GM12872 (cell line): ENCODE measurements at regions not wholly inside any gene's neighbourhood (a gene's known extent, or its start where the extent isn't known, plus 50 kb on each side); places are given as distances from the start of the nearest gene placed in this dataset.

Source experiments
- CTCF ChIP-seq: IDR thresholded peaks from 3 replicates; pipeline ENCODE4 v1.5.1; 2011; ENCODE audit warnings: low read depth, mild to moderate bottlenecking, low read length, moderate library complexity; ENCODE audit not compliant: insufficient read depth

DNA sequence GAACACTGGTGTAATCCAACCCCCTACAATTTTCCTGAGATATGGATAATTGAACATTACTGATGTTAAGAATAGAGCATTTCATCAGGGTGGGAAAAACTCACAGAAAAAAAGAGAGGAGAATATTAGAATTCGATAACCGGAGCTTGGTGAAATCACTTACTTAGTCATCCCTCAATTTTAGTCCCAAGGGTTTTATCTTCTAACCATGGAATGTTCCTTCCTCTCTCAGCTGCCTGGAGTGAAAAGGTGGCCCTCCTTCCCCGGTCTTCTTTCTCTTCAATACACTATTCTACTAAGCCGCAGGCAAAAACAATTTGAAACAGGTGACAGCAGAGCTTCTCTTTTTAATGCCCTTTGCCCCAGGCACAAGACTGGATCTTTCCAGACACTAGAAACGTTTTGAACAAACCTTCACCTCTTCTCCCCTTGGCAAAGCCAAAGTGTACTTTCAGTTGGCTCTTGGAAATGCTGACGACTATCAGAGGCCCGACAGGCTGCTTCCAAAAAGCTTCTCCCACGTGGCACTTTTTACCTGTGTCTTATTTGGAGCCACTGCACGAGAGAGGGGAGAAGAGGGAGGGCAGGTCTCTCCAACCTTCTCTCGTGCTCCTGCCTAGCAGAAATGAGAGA is 543.9 kb downstream of the TLE1 start:
- TF ChIP-seq CTCF = no peak

GRCh38 chr9:81141961-81142360 is 547.4 kb downstream of the TLE1 start:
- no peak for TF ChIP-seq CTCF

DNA sequence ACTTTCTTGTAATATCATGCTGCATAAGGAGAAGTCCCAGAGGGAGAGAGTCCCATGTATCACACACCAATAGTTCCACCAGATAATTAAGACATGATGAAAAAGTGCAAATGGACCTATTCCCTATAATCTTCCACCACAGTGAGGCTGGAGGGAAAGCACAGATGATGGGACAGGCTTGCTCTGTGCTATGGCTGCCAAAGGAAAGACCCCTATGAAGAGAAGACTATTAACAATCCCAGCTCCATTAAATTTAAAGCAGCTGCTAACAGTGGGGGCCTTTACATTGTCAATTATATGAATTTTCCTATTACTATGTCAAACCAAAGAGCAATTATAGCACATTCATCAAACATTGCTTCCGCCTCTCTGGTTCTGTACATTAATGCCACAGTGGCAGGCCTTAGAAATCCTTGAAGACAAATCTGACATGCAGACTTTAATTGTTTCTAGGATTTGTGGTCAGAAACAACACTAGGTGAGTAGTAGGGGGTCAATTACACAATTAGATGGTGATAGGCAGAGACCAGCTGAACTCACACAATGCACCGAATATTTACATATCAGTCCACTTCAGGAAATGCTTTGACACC is 551.3 kb downstream of the TLE1 start:
- TF ChIP-seq CTCF = no peak

- no peak for TF ChIP-seq CTCF
Observed at GRCh38 chr9:81132796-81133195, 556.6 kb downstream of the TLE1 start.

GRCh38 chr9:81132318-81132717 is 557.0 kb downstream of the TLE1 start:
- TF ChIP-seq CTCF = no peak

DNA sequence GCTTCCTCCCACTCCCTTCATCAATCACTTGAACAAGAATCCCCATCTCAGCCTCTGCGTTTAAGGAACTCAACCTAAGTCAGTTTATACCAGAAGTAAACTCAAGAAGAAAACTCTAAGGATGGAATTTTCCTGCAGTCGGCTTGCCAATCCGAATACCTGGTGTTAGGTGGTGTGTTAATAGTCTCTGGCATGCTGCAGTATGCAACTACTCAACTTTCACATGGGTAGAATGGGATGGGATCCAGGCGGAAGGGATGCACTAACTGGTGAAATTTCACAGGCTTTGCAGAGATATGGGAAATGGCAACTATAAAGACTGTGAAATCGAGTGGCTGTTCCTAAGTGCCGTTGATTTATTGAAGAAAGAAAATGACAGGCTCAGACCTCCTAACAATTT is 560.6 kb downstream of the TLE1 start:
- no peak for TF ChIP-seq CTCF

GRCh38 chr9:81125446-81126092 is 563.8 kb downstream of the TLE1 start:
- TF ChIP-seq CTCF = no peak
